ENCODE measurements at regions not wholly inside any gene's neighbourhood (a gene's known extent, or its start where the extent isn't known, plus 50 kb on each side); places are given as distances from the start of the nearest gene placed in this dataset.

GRCh38 chr15:69609776-69610175 is 157.2 kb downstream of the RPLP1 start:
- TF ChIP-seq EZH2phosphoT487 (IDR thresholded peaks at IDR 0.05; ENCODE audit: borderline replicate concordance, low read depth) (no peak), EP300 (IDR thresholded peaks at IDR 0.05; ENCODE audit: borderline replicate concordance in 1 of 2, low read depth in 1 of 2, low read length in 1 of 2) (no peak), GABPA (IDR thresholded peaks at IDR 0.05; ENCODE audit: low read depth) (no peak), POLR2AphosphoS5 (IDR thresholded peaks at IDR 0.05; ENCODE audit: low read depth, low read length) (no peak), MXI1 (IDR thresholded peaks at IDR 0.05; ENCODE audit: low read depth, low read length) (no peak), SIN3A (IDR thresholded peaks at IDR 0.05; ENCODE audit: borderline replicate concordance, low read depth, low read length) (no peak), CTCF (IDR thresholded peaks at IDR 0.05) (no peak), USF1 (IDR thresholded peaks at IDR 0.05; ENCODE audit: borderline replicate concordance, low read depth) (no peak), YY1 (IDR thresholded peaks at IDR 0.05; ENCODE audit: low read depth) (no peak), RAD21 (IDR thresholded peaks at IDR 0.05; ENCODE audit: low read length) (no peak), MAX (IDR thresholded peaks at IDR 0.05; ENCODE audit: low read depth) (no peak), SMC3 (IDR thresholded peaks at IDR 0.05; ENCODE audit: low read depth, low read length) (no peak), MEF2A (IDR thresholded peaks at IDR 0.05; ENCODE audit: borderline replicate concordance, low read depth) (no peak)
- TF ChIP-seq, protein P1, sequence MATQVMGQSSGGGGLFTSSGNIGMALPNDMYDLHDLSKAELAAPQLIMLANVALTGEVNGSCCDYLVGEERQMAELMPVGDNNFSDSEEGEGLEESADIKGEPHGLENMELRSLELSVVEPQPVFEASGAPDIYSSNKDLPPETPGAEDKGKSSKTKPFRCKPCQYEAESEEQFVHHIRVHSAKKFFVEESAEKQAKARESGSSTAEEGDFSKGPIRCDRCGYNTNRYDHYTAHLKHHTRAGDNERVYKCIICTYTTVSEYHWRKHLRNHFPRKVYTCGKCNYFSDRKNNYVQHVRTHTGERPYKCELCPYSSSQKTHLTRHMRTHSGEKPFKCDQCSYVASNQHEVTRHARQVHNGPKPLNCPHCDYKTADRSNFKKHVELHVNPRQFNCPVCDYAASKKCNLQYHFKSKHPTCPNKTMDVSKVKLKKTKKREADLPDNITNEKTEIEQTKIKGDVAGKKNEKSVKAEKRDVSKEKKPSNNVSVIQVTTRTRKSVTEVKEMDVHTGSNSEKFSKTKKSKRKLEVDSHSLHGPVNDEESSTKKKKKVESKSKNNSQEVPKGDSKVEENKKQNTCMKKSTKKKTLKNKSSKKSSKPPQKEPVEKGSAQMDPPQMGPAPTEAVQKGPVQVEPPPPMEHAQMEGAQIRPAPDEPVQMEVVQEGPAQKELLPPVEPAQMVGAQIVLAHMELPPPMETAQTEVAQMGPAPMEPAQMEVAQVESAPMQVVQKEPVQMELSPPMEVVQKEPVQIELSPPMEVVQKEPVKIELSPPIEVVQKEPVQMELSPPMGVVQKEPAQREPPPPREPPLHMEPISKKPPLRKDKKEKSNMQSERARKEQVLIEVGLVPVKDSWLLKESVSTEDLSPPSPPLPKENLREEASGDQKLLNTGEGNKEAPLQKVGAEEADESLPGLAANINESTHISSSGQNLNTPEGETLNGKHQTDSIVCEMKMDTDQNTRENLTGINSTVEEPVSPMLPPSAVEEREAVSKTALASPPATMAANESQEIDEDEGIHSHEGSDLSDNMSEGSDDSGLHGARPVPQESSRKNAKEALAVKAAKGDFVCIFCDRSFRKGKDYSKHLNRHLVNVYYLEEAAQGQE (IDR thresholded peaks at IDR 0.05; ENCODE audit: low read depth, low read length) = no peak

Measured in SK-N-SH (cell line).